ENCODE measurements at regions not wholly inside any gene's neighbourhood (a gene's known extent, or its start where the extent isn't known, plus 50 kb on each side); places are given as distances from the start of the nearest gene placed in this dataset.

GRCh38 chr9:93893194-93893593 is 62.0 kb downstream of the BARX1 start (continued):
- TF ChIP-seq NANOG (IDR thresholded peaks at IDR 0.05; ENCODE audit: insufficient read depth, low read depth, low read length, poor library complexity, severe bottlenecking) (no peak), KDM4A (IDR thresholded peaks at IDR 0.05; ENCODE audit: low read depth, low read length, severe bottlenecking) (no peak), SP1 (IDR thresholded peaks at IDR 0.05; ENCODE audit: low read depth, low read length) (no peak), KDM5A (IDR thresholded peaks at IDR 0.05; ENCODE audit: low read length) (no peak), POU5F1 (IDR thresholded peaks at IDR 0.05; ENCODE audit: low read depth, low read length) (no peak), ASH2L (IDR thresholded peaks at IDR 0.05; ENCODE audit: low read length) (no peak)
